H1 (cell line): ENCODE measurements at regions not wholly inside any gene's neighbourhood (a gene's known extent, or its start where the extent isn't known, plus 50 kb on each side); places are given as distances from the start of the nearest gene placed in this dataset.

Source experiments
- RAD21 ChIP-seq, 2 experiments: IDR thresholded peaks in 1 of 2; conservative IDR thresholded peaks in 1 of 2; 2 replicates each; pipeline ENCODE4 v1.6.1; 2011; ENCODE audit warnings: low read depth in 2 of 2, low read length in 2 of 2, improper control_type of control experiment in 1 of 2, inconsistent platforms in 1 of 2, mild to moderate bottlenecking in 1 of 2, moderate library complexity in 1 of 2

DNA sequence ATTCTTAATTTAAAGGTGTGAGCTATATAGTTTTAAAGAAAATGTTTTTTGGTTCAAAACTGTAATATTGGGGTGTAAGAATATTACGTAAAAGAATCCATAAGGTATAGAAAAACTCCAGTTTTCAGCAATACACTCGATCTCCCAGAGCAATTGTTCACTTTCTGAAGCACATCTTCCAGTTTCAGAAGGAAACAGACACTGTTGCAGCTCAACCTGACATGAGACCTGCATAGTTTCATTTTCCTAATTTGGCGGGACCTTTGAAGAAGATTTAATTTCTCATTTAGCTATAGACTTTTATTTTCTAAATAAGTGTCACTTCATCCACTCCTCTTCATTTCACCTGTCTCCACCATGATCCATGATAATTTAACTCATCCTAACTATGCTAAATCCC is 281.5 kb downstream of the HTR1B start (continued):
- TF ChIP-seq RAD21 (IDR thresholded peaks at IDR 0.05 in 1 of 2, conservative IDR thresholded peaks at IDR 0.05 in 1 of 2; ENCODE audit: low read depth in 2 of 2, low read length in 2 of 2), result no peak
